ENCODE measurements at regions not wholly inside any gene's neighbourhood (a gene's known extent, or its start where the extent isn't known, plus 50 kb on each side); places are given as distances from the start of the nearest gene placed in this dataset.

DNA sequence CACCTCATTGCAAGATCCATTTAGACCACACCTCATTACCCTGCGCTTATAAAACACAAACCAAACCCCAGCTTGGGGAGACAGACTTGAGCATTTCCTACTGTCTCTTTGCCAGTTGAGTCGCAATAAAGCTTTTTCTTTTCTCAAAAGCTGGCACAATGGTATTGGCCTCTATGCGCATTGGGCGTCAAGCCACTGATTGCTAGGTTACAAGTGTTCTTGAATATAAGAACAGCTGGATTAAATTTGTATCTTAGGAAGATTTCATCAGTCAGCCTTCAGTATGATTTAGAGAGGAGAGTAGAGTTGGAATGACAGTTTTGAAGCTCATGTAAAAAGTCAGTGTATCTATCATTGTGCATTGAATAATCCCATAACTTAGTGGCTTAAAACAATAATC, 84.9 kb upstream of the RAB4A start:
- H3K4me2 ChIP-seq (ENCODE audit: low read length, poor library complexity, severe bottlenecking): no peak overlapping the region
- peaks cover 0 to 7% of the 10 kb centered on the region in 2 experiments for H3K27me3 ChIP-seq (ENCODE audit: control insufficient read depth in 1 of 2, insufficient read depth in 1 of 2, low read length in 2 of 2)
- no peaks in the 10 kb centered on the region for H3K36me3 ChIP-seq (ENCODE audit: control insufficient read depth in 1 of 2, insufficient read depth in 2 of 2, low read depth in 1 of 2, low read length in 2 of 2)
- H4K8ac ChIP-seq (ENCODE audit: low read length): no peak overlapping the region
- no peaks in the 10 kb centered on the region for H3K79me1 ChIP-seq (replicated peaks; ENCODE audit: low read length, poor library complexity, severe bottlenecking)
- H2BK5ac ChIP-seq (ENCODE audit: low read depth, low read length, poor library complexity, severe bottlenecking): no peak overlapping the region
- H2AK5ac ChIP-seq (ENCODE audit: low read length, severe bottlenecking): no peak overlapping the region
- no peak overlapping the region for H2BK15ac ChIP-seq (ENCODE audit: low read depth, poor library complexity, severe bottlenecking)
- no peak overlapping the region for H3K23ac ChIP-seq (ENCODE audit: low read length in 2 of 2)
- H3K4me3 ChIP-seq (ENCODE audit: insufficient read depth in 1 of 2, low read depth in 1 of 2, low read length in 2 of 2): no peak overlapping the region
- H2BK12ac ChIP-seq (ENCODE audit: low read length in 2 of 2): no peak overlapping the region
- no peak overlapping the region for H3K9ac ChIP-seq (ENCODE audit: low read length)
- H2BK120ac ChIP-seq (ENCODE audit: low read depth, low read length): no peak overlapping the region
- H4K91ac ChIP-seq (ENCODE audit: low read length): no peak overlapping the region
- no peak overlapping the region for H3K4ac ChIP-seq (ENCODE audit: low read depth in 1 of 2, low read length in 2 of 2)
- no peak for DNase-seq
- no peak overlapping the region for H3K27ac ChIP-seq (ENCODE audit: low read length, poor library complexity, severe bottlenecking)
- WGBS: 95% methylated on average over 4 of the region's 4 CpGs
- no peak overlapping the region for H3K14ac ChIP-seq (ENCODE audit: low read length in 2 of 2)
- H2AFZ ChIP-seq (ENCODE audit: low read depth, low read length): no peak overlapping the region
- no peaks in the 10 kb centered on the region for H3K9me3 ChIP-seq (ENCODE audit: control insufficient read depth, low read length)
- no peak overlapping the region for H3K18ac ChIP-seq (ENCODE audit: low read depth in 1 of 2, low read length in 2 of 2)
- no peaks in the 10 kb centered on the region for H3K4me1 ChIP-seq (ENCODE audit: control insufficient read depth, insufficient read depth, low read depth, low read length)

DNA sequence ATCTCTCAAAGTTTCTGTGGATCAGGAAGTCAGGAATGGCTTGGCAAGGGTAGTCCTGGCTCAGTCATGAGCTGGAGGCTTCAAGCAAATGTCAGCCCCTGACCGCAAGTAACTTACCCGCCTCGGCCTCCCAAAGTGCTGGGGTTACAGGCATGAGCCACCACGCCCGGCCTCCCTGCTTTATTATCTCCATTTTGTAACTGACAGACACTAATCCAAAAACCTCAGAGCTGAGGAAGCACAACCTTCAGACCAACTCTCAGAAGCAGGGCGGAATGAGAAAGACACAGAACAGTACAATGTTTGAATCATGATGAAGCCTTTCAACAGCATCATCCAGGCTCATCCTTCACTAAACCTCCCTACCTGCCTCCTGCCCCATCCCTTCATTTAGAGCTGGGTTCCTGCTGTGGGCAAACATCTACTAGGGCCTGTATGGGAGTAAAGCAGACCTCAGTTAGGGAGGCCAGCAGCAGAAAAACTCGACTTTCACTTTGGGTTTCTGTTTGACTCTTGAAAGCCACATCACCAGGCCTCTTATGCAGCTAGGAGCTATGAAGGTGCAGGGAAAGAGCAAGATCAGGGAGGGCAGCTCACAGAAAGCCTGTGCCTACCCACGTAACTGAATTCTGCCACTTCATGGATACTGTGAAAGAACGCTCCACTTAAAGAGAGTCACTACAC, 84.4 kb upstream of the RAB4A start:
- Histone ChIP-seq H3K36me3 (ENCODE audit: control insufficient read depth in 1 of 2, insufficient read depth in 2 of 2, low read depth in 1 of 2, low read length in 2 of 2) (no peaks in the 10 kb centered on the region), H4K91ac (ENCODE audit: low read length) (no peak overlapping the region), H3K4me2 (ENCODE audit: low read length, poor library complexity, severe bottlenecking) (no peak overlapping the region), H2BK120ac (ENCODE audit: low read depth, low read length) (no peak overlapping the region), H3K4me3 (ENCODE audit: insufficient read depth in 1 of 2, low read depth in 1 of 2, low read length in 2 of 2) (no peak overlapping the region), H3K4ac (ENCODE audit: low read depth in 1 of 2, low read length in 2 of 2) (no peak overlapping the region), H3K18ac (ENCODE audit: low read depth in 1 of 2, low read length in 2 of 2) (no peak overlapping the region), H3K27ac (ENCODE audit: low read length, poor library complexity, severe bottlenecking) (no peak overlapping the region), H3K9me3 (ENCODE audit: control insufficient read depth, low read length) (no peaks in the 10 kb centered on the region), H3K23ac (ENCODE audit: low read length in 2 of 2) (no peak overlapping the region), H2AFZ (ENCODE audit: low read depth, low read length) (no peak overlapping the region), H3K79me1 (replicated peaks; ENCODE audit: low read length, poor library complexity, severe bottlenecking) (no peaks in the 10 kb centered on the region), H2AK5ac (ENCODE audit: low read length, severe bottlenecking) (no peak overlapping the region), H3K4me1 (ENCODE audit: control insufficient read depth, insufficient read depth, low read depth, low read length) (no peaks in the 10 kb centered on the region), H2BK15ac (ENCODE audit: low read depth, poor library complexity, severe bottlenecking) (no peak overlapping the region), H2BK12ac (ENCODE audit: low read length in 2 of 2) (no peak overlapping the region), H3K14ac (ENCODE audit: low read length in 2 of 2) (no peak overlapping the region), H4K8ac (ENCODE audit: low read length) (no peak overlapping the region), H2BK5ac (ENCODE audit: low read depth, low read length, poor library complexity, severe bottlenecking) (no peak overlapping the region), H3K9ac (ENCODE audit: low read length) (no peak overlapping the region), H3K27me3 (ENCODE audit: control insufficient read depth in 1 of 2, insufficient read depth in 1 of 2, low read length in 2 of 2) (peaks cover 0 to 7% of the 10 kb centered on the region in 2 experiments)
- WGBS: 96% methylated on average over 8 of the region's 9 CpGs
- no peak for DNase-seq

DNA sequence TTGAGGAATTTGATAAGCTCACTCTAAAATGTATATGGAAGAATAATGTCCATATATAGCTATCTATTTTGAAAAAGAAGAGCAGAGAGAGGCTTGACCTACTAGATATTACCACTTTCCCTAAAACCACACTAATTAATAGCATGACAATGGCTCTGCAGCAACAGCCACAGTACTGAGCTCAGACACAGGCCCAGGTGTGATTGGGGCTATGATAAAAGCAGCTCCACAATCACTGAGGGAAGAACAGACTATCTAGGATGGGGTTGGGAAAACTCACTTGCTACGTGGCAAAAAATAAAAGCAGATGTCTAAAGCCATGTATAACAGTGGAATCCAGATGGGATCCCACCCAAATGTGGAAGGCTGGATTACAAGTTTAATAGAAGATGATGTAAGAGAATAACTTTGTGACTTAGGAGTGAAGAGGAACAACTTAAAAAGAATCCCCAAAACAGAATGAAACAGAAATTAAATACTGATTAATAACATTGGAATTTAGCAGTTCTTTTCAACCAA, 80.8 kb upstream of the RAB4A start:
- Histone ChIP-seq H3K23ac (ENCODE audit: low read length in 2 of 2) (no peak overlapping the region), H3K27ac (ENCODE audit: low read length, poor library complexity, severe bottlenecking) (no peak overlapping the region), H4K91ac (ENCODE audit: low read length) (no peak overlapping the region), H2BK15ac (ENCODE audit: low read depth, poor library complexity, severe bottlenecking) (no peak overlapping the region), H3K4me3 (ENCODE audit: insufficient read depth in 1 of 2, low read depth in 1 of 2, low read length in 2 of 2) (no peak overlapping the region), H2AK5ac (ENCODE audit: low read length, severe bottlenecking) (no peak overlapping the region), H3K79me1 (replicated peaks; ENCODE audit: low read length, poor library complexity, severe bottlenecking) (no peaks in the 10 kb centered on the region), H2BK12ac (ENCODE audit: low read length in 2 of 2) (no peak overlapping the region), H3K9ac (ENCODE audit: low read length) (no peak overlapping the region), H2BK5ac (ENCODE audit: low read depth, low read length, poor library complexity, severe bottlenecking) (no peak overlapping the region), H3K14ac (ENCODE audit: low read length in 2 of 2) (no peak overlapping the region), H3K18ac (ENCODE audit: low read depth in 1 of 2, low read length in 2 of 2) (no peak overlapping the region), H3K4ac (ENCODE audit: low read depth in 1 of 2, low read length in 2 of 2) (no peak overlapping the region), H4K8ac (ENCODE audit: low read length) (no peak overlapping the region), H3K9me3 (ENCODE audit: control insufficient read depth, low read length) (no peaks in the 10 kb centered on the region), H3K4me1 (ENCODE audit: control insufficient read depth, insufficient read depth, low read depth, low read length) (no peaks in the 10 kb centered on the region), H3K4me2 (ENCODE audit: low read length, poor library complexity, severe bottlenecking) (no peak overlapping the region), H3K36me3 (ENCODE audit: control insufficient read depth in 1 of 2, insufficient read depth in 2 of 2, low read depth in 1 of 2, low read length in 2 of 2) (no peaks in the 10 kb centered on the region), H2AFZ (ENCODE audit: low read depth, low read length) (no peak overlapping the region), H3K27me3 (ENCODE audit: control insufficient read depth in 1 of 2, insufficient read depth in 1 of 2, low read length in 2 of 2) (peaks cover 0 to 3% of the 10 kb centered on the region in 2 experiments), H2BK120ac (ENCODE audit: low read depth, low read length) (no peak overlapping the region)
- no peak for DNase-seq
- 81% methylated on average over 1 of the region's 1 CpG for WGBS

DNA sequence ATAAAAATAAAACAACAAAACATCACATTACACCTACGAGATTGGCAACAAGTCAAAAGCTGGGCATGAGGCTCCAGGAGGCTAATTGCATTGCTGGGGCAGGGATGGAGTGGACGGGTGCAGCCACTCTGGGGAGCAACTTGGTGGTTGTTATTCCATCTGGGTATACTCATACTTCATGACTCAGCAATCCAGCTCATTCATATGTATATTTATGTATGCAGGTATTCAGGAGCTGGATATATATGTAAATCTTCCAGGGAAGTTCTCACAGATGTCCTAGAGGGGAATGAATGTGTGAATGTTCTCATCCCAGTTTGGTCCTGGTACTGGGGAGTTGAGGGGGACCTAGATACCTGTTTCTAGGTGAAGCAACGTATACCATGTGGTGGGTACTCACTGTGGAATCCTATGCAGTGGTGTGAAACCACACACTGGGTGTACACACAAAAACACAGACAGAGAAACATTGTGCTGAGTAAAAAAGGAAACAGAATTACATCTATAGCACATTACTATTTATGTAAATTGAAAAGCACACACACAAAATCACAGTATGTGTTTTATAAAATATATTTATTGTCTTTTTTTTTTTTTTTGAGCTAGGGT, 79.7 kb upstream of the RAB4A start:
- Histone ChIP-seq H3K4me1 (ENCODE audit: control insufficient read depth, insufficient read depth, low read depth, low read length) (no peaks in the 10 kb centered on the region), H2BK120ac (ENCODE audit: low read depth, low read length) (no peak overlapping the region), H4K91ac (ENCODE audit: low read length) (no peak overlapping the region), H2BK15ac (ENCODE audit: low read depth, poor library complexity, severe bottlenecking) (no peak overlapping the region), H2BK12ac (ENCODE audit: low read length in 2 of 2) (no peak overlapping the region), H2AK5ac (ENCODE audit: low read length, severe bottlenecking) (no peak overlapping the region), H3K9ac (ENCODE audit: low read length) (no peak overlapping the region), H3K14ac (ENCODE audit: low read length in 2 of 2) (no peak overlapping the region), H3K23ac (ENCODE audit: low read length in 2 of 2) (no peak overlapping the region), H3K18ac (ENCODE audit: low read depth in 1 of 2, low read length in 2 of 2) (no peak overlapping the region), H2AFZ (ENCODE audit: low read depth, low read length) (no peak overlapping the region), H4K8ac (ENCODE audit: low read length) (no peak overlapping the region), H3K27ac (ENCODE audit: low read length, poor library complexity, severe bottlenecking) (no peak overlapping the region), H3K4ac (ENCODE audit: low read depth in 1 of 2, low read length in 2 of 2) (no peak overlapping the region), H3K36me3 (ENCODE audit: control insufficient read depth in 1 of 2, insufficient read depth in 2 of 2, low read depth in 1 of 2, low read length in 2 of 2) (no peaks in the 10 kb centered on the region), H3K4me2 (ENCODE audit: low read length, poor library complexity, severe bottlenecking) (no peak overlapping the region), H3K27me3 (ENCODE audit: control insufficient read depth in 1 of 2, insufficient read depth in 1 of 2, low read length in 2 of 2) (peaks cover 0 to 3% of the 10 kb centered on the region in 2 experiments), H3K79me1 (replicated peaks; ENCODE audit: low read length, poor library complexity, severe bottlenecking) (no peaks in the 10 kb centered on the region), H3K9me3 (ENCODE audit: control insufficient read depth, low read length) (no peaks in the 10 kb centered on the region), H3K4me3 (ENCODE audit: insufficient read depth in 1 of 2, low read depth in 1 of 2, low read length in 2 of 2) (no peak overlapping the region), H2BK5ac (ENCODE audit: low read depth, low read length, poor library complexity, severe bottlenecking) (no peak overlapping the region)
- WGBS: 53% methylated on average over 2 of the region's 3 CpGs
- no peak for DNase-seq
